Neuronal stem cell (in vitro differentiated cells): ENCODE measurements at regions not wholly inside any gene's neighbourhood (a gene's known extent, or its start where the extent isn't known, plus 50 kb on each side); places are given as distances from the start of the nearest gene placed in this dataset.
"Not testable (repeated sequence)": the region's sequence is repeated elsewhere in the genome, so short reads cannot be mapped to it uniquely, and the experiment has no call there.

Experiments used
- DNase-seq: peaks from one replicate; pipeline ENCODE4 v3.0.0-alpha.2; 2013; ENCODE audit warnings: low spot score
- H2AFZ ChIP-seq: one replicate; pipeline ENCODE4 v1.6.1; 2013; ENCODE audit warnings: mild to moderate bottlenecking, low read length, inconsistent platforms
- H2AK5ac ChIP-seq: 2 replicates; pipeline ENCODE4 v1.6.1; 2013; ENCODE audit warnings: low read depth, mild to moderate bottlenecking, inconsistent platforms, low read length, moderate library complexity, mixed read lengths
- H2BK120ac ChIP-seq: 2 replicates; pipeline ENCODE4 v1.6.1; 2013; ENCODE audit warnings: low read depth, mild to moderate bottlenecking, inconsistent platforms, low read length, moderate library complexity, mixed read lengths
- H2BK12ac ChIP-seq: one replicate; pipeline ENCODE4 v1.6.1; 2013; ENCODE audit warnings: low read length, inconsistent platforms
- H2BK15ac ChIP-seq: 2 replicates; pipeline ENCODE4 v1.6.1; 2013; ENCODE audit warnings: mild to moderate bottlenecking, low read length, inconsistent platforms, mixed read lengths
- H2BK5ac ChIP-seq: one replicate; pipeline ENCODE4 v1.6.1; 2013; ENCODE audit warnings: inconsistent platforms, mild to moderate bottlenecking, low read length, moderate library complexity
- H3K14ac ChIP-seq: one replicate; pipeline ENCODE4 v1.6.1; 2013; ENCODE audit warnings: low read length, inconsistent platforms
- H3K18ac ChIP-seq: 2 replicates; pipeline ENCODE4 v1.6.1; 2013; ENCODE audit warnings: low read length, inconsistent platforms
- H3K23ac ChIP-seq: 2 replicates; pipeline ENCODE4 v1.6.1; 2013; ENCODE audit warnings: low read depth, mild to moderate bottlenecking, mixed read lengths, low read length, inconsistent platforms; ENCODE audit not compliant: poor library complexity
- H3K27ac ChIP-seq: replicated peaks from 3 replicates; pipeline ENCODE4 v1.5.1; 2013; ENCODE audit warnings: low read length, inconsistent platforms
- H3K27me3 ChIP-seq, 3 experiments: 2 replicates each; pipeline ENCODE4 v1.6.1; 2013; ENCODE audit warnings: low read length in 3 of 3, mild to moderate bottlenecking in 2 of 3, inconsistent platforms in 1 of 3, low read depth in 1 of 3, mixed read lengths in 1 of 3, moderate library complexity in 1 of 3; ENCODE audit not compliant: control insufficient read depth in 3 of 3, insufficient read depth in 3 of 3
- H3K36me3 ChIP-seq, 2 donors: replicated peaks in 1 of 2; 2 replicates each; pipeline ENCODE4 v1.6.1; 2013; ENCODE audit warnings: low read length in 2 of 2; ENCODE audit not compliant: control insufficient read depth in 2 of 2, insufficient read depth in 2 of 2
- H3K4ac ChIP-seq: 2 replicates; pipeline ENCODE4 v1.6.1; 2013; ENCODE audit warnings: inconsistent platforms, mild to moderate bottlenecking, low read length, moderate library complexity
- H3K4me1 ChIP-seq, 2 donors: 1 replicate in 1 of 2; 2 replicates in 1 of 2; pipeline ENCODE4 v1.6.1; 2013; ENCODE audit warnings: low read length in 2 of 2, low read depth in 1 of 2; ENCODE audit not compliant: control insufficient read depth in 2 of 2, insufficient read depth in 1 of 2
- H3K4me2 ChIP-seq: one replicate; pipeline ENCODE4 v1.6.1; 2013; ENCODE audit warnings: mild to moderate bottlenecking, low read length, inconsistent platforms; ENCODE audit not compliant: insufficient read depth, poor library complexity, severe bottlenecking
- H3K4me3 ChIP-seq, 2 donors: 2 replicates each; pipeline ENCODE4 v1.5.1; 2013; ENCODE audit warnings: low read length in 2 of 2, mild to moderate bottlenecking in 2 of 2, inconsistent platforms in 1 of 2, moderate library complexity in 1 of 2
- H3K79me1 ChIP-seq: one replicate; pipeline ENCODE4 v1.6.1; 2013; ENCODE audit warnings: low read depth, mild to moderate bottlenecking, inconsistent platforms, low read length, moderate library complexity
- H3K9ac ChIP-seq: one replicate; pipeline ENCODE4 v1.6.1; 2013; ENCODE audit warnings: mild to moderate bottlenecking, low read depth, low read length, inconsistent platforms; ENCODE audit not compliant: poor library complexity
- H3K9me3 ChIP-seq, 2 donors: replicated peaks in 1 of 2; 2 replicates each; pipeline versions ENCODE3 to v1.6.1; 2013; ENCODE audit warnings: low read length in 2 of 2, mild to moderate bottlenecking in 2 of 2, inconsistent platforms in 1 of 2, low read depth in 1 of 2, mixed read lengths in 1 of 2, moderate library complexity in 1 of 2; ENCODE audit not compliant: control insufficient read depth in 2 of 2, insufficient read depth in 1 of 2
- H4K8ac ChIP-seq: one replicate; pipeline ENCODE4 v1.6.1; 2013; ENCODE audit warnings: low read depth, mild to moderate bottlenecking, inconsistent platforms, low read length, moderate library complexity
- H4K91ac ChIP-seq: one replicate; pipeline ENCODE4 v1.6.1; 2013; ENCODE audit warnings: low read length, low read depth, mild to moderate bottlenecking, inconsistent platforms; ENCODE audit not compliant: poor library complexity
- WGBS, 2 donors: extraction: QIAGEN DNeasy Blood & Tissue Kit; methylation state at CpG; one replicate each; pipeline ENCODE4 v1.1.7; 2013; ENCODE audit warnings: missing lambda C conversion rate in 2 of 2, mixed read lengths in 1 of 2; ENCODE audit not compliant: insufficient read length in 2 of 2, insufficient replicate concordance in 1 of 2; ENCODE audit errors: extremely low coverage in 2 of 2; 5-methylcytosine and 5-hydroxymethylcytosine counted together

- H3K23ac ChIP-seq, H3K79me1 ChIP-seq, H3K4ac ChIP-seq, H3K36me3 ChIP-seq, H3K18ac ChIP-seq, H2BK5ac ChIP-seq, H2BK120ac ChIP-seq, H3K27ac ChIP-seq, H4K8ac ChIP-seq, H3K14ac ChIP-seq, H3K9me3 ChIP-seq, H2BK15ac ChIP-seq, H3K4me1 ChIP-seq, H2AFZ ChIP-seq, DNase-seq, H3K9ac ChIP-seq, H2BK12ac ChIP-seq, H3K4me3 ChIP-seq, H3K4me2 ChIP-seq, H3K27me3 ChIP-seq, H4K91ac ChIP-seq, H2AK5ac ChIP-seq: not testable (repeated sequence)
- WGBS, 2 donors, result no CpG with 5 or more reads among the region's 1 CpG
Measured at GRCh38 chr7:68714135-68714534, 884.1 kb upstream of the AUTS2 start.

GRCh38 chr7:68715907-68716306 is 882.4 kb upstream of the AUTS2 start:
- H2AFZ ChIP-seq, result no peak overlapping the region

GRCh38 chr7:68717176-68717575 is 881.1 kb upstream of the AUTS2 start:
- no peak overlapping the region for H2BK15ac ChIP-seq
- no peak overlapping the region for H2BK5ac ChIP-seq
- H3K18ac ChIP-seq, result no peak overlapping the region
- H3K27ac ChIP-seq, result no peak overlapping the region
- H2AFZ ChIP-seq, result no peak overlapping the region
- DNase-seq, result no peak
- no CpG with 5 or more reads among the region's 1 CpG for WGBS, 2 donors
- no peak overlapping the region for H3K9ac ChIP-seq
- H2AK5ac ChIP-seq, result no peak overlapping the region
- H3K23ac ChIP-seq, result no peak overlapping the region
- no peak overlapping the region for H4K8ac ChIP-seq
- H3K4me3 ChIP-seq, result no peak overlapping the region
- no peak overlapping the region for H3K14ac ChIP-seq
- H3K36me3 ChIP-seq, result no peaks in the 10 kb centered on the region
- H3K4me2 ChIP-seq, result no peak overlapping the region
- no peak overlapping the region for H3K4ac ChIP-seq
- no peaks in the 10 kb centered on the region for H3K9me3 ChIP-seq
- H4K91ac ChIP-seq, result no peak overlapping the region
- no peak overlapping the region for H2BK12ac ChIP-seq
- H3K27me3 ChIP-seq, result no peaks in the 10 kb centered on the region
- H3K79me1 ChIP-seq, result no peaks in the 10 kb centered on the region
- no peaks in the 10 kb centered on the region for H3K4me1 ChIP-seq
- H2BK120ac ChIP-seq, result no peak overlapping the region

More at GRCh38 chr7:68715907-68716306, 882.4 kb upstream of the AUTS2 start:
- Histone ChIP-seq H3K23ac (no peak overlapping the region), H3K14ac (no peak overlapping the region), H3K4me1 (no peaks in the 10 kb centered on the region), H3K4me3 (no peak overlapping the region), H3K36me3 (no peaks in the 10 kb centered on the region), H3K4me2 (no peak overlapping the region), H3K4ac (no peak overlapping the region), H3K27ac (no peak overlapping the region), H2BK15ac (no peak overlapping the region), H3K79me1 (no peaks in the 10 kb centered on the region), H3K27me3 (no peaks in the 10 kb centered on the region), H3K18ac (no peak overlapping the region), H4K8ac (no peak overlapping the region), H2BK120ac (no peak overlapping the region), H3K9me3 (no peaks in the 10 kb centered on the region), H4K91ac (no peak overlapping the region), H3K9ac (no peak overlapping the region), H2BK5ac (no peak overlapping the region), H2AK5ac (no peak overlapping the region), H2BK12ac (no peak overlapping the region)
- no peak for DNase-seq
- WGBS, 2 donors, result no CpG with 5 or more reads among the region's 4 CpGs

- H3K27ac ChIP-seq, result no peak overlapping the region
- H3K4ac ChIP-seq, result no peak overlapping the region
Measured at GRCh38 chr7:68718097-68718551, 880.2 kb upstream of the AUTS2 start.

More at GRCh38 chr7:68718097-68718551, 880.2 kb upstream of the AUTS2 start:
- Histone ChIP-seq H4K91ac (no peak overlapping the region), H2BK12ac (no peak overlapping the region), H2AFZ (no peak overlapping the region), H3K4me3 (no peak overlapping the region), H2AK5ac (no peak overlapping the region), H3K27me3 (no peaks in the 10 kb centered on the region), H3K18ac (no peak overlapping the region), H3K9me3 (no peaks in the 10 kb centered on the region), H2BK120ac (no peak overlapping the region), H2BK15ac (no peak overlapping the region), H3K9ac (no peak overlapping the region), H3K4me1 (no peaks in the 10 kb centered on the region), H4K8ac (no peak overlapping the region), H3K79me1 (no peaks in the 10 kb centered on the region), H3K36me3 (no peaks in the 10 kb centered on the region), H3K23ac (no peak overlapping the region), H3K4me2 (no peak overlapping the region), H3K14ac (no peak overlapping the region), H2BK5ac (no peak overlapping the region)
- DNase-seq, result no peak
- WGBS, 2 donors, result no CpG with 5 or more reads among the region's 1 CpG
